HepG2 (cell line): ENCODE measurements at regions not wholly inside any gene's neighbourhood (a gene's known extent, or its start where the extent isn't known, plus 50 kb on each side); places are given as distances from the start of the nearest gene placed in this dataset.

Source experiments
- ATRX ChIP-seq: sonication (generic); formaldehyde crosslinking; IDR thresholded peaks from 2 replicates; pipeline ENCODE4 v1.4.0; 2020; ENCODE audit warnings: missing genetic modification reagents, borderline replicate concordance
- CTCF ChIP-seq: sonication (generic); formaldehyde crosslinking; IDR thresholded peaks from 2 replicates; pipeline ENCODE4 v1.5.0; 2020; ENCODE audit warnings: mild to moderate bottlenecking, missing genetic modification reagents, moderate library complexity
- EP300 ChIP-seq, 3 experiments: sonication (generic) in 1 of 3; formaldehyde crosslinking in 1 of 3; IDR thresholded peaks; 2 replicates each; pipeline versions ENCODE4 v1.5.1 to v1.6.1; 2011 to 2020; ENCODE audit warnings: low read depth in 2 of 3, low read length in 2 of 3, borderline replicate concordance in 1 of 3, improper control_type of control experiment in 1 of 3, mild to moderate bottlenecking in 1 of 3, missing genetic modification reagents in 1 of 3, moderate library complexity in 1 of 3
- HINFP ChIP-seq: sonication (generic); formaldehyde crosslinking; IDR thresholded peaks from 2 replicates; pipeline ENCODE4 v1.4.0; 2020; ENCODE audit warnings: low read depth, mild to moderate bottlenecking, missing genetic modification reagents
- MEIS2 ChIP-seq: sonication (generic); formaldehyde crosslinking; IDR thresholded peaks from 2 replicates; pipeline ENCODE4 v1.9.0; 2021; ENCODE audit warnings: mild to moderate bottlenecking, missing genetic modification reagents
- RFX5 ChIP-seq: IDR thresholded peaks from 2 replicates; pipeline ENCODE4 v1.6.1; 2011; ENCODE audit warnings: low read depth, low read length, improper control_type of control experiment
- ZNF3 ChIP-seq: IDR thresholded peaks from 2 replicates; pipeline ENCODE4 v1.7.0; 2017; ENCODE audit warnings: inconsistent platforms
- ZNF430 ChIP-seq: sonication (generic); formaldehyde crosslinking; IDR thresholded peaks from 2 replicates; pipeline ENCODE4 v1.9.0; 2021; ENCODE audit warnings: mild to moderate bottlenecking, missing genetic modification reagents
- ZNF761 ChIP-seq: sonication (generic); formaldehyde crosslinking; conservative IDR thresholded peaks from 2 replicates; pipeline ENCODE4 v1.4.0; 2020; ENCODE audit warnings: mild to moderate bottlenecking, missing genetic modification reagents

GRCh38 chr6:21953831-21954801 lies 342.7 kb downstream of the PRL start:
- TF ChIP-seq ZNF3 (CRISPR knock-in tag) (no peak), MEIS2 (CRISPR knock-in tag) (no peak), ZNF761 (no peak), RFX5 (no peak), HINFP (CRISPR knock-in tag) (no peak), EP300 (IDR thresholded peaks at IDR 0.05; ENCODE audit: low read depth in 2 of 2, low read length in 2 of 2) (no peak), EP300 (CRISPR knock-in tag; IDR thresholded peaks at IDR 0.05; ENCODE audit: borderline replicate concordance) (no peak), CTCF (CRISPR knock-in tag) (no peak), ATRX (CRISPR knock-in tag) (no peak), ZNF430 (CRISPR knock-in tag) (no peak)
